NCI-H187 treated with DMSO at 0.1 percent for 48 hours (cell line): ENCODE measurements at regions not wholly inside any gene's neighbourhood (a gene's known extent, or its start where the extent isn't known, plus 50 kb on each side); places are given as distances from the start of the nearest gene placed in this dataset.

Experiments used
- DNase-seq: peaks from one replicate; lab custom pipeline; 2025; lab: John Stamatoyannopoulos, UW

- no peak for DNase-seq
These were observed 311.9 kb upstream of the JARID2 start for GRCh38 chr6:14934013-14934412.

GRCh38 chr6:14934844-14935243, 311.0 kb upstream of the JARID2 start:
- DNase-seq: no peak

- DNase-seq: no peak
These were observed 309.0 kb upstream of the JARID2 start for GRCh38 chr6:14936861-14937260.

- DNase-seq: no peak
These were observed 302.8 kb upstream of the JARID2 start for GRCh38 chr6:14943116-14943515.

GRCh38 chr6:14944593-14944992, 301.3 kb upstream of the JARID2 start:
- DNase-seq: no peak

- no peak for DNase-seq
These were observed 300.2 kb upstream of the JARID2 start for GRCh38 chr6:14945461-14946185.

GRCh38 chr6:14946753-14947152, 299.1 kb upstream of the JARID2 start:
- no peak for DNase-seq

- no peak for DNase-seq
These were observed 297.2 kb upstream of the JARID2 start for GRCh38 chr6:14948586-14949245.

- DNase-seq: no peak
These were observed 295.5 kb upstream of the JARID2 start for GRCh38 chr6:14950103-14950969.

- no peak for DNase-seq
These were observed 294.9 kb upstream of the JARID2 start for GRCh38 chr6:14950970-14951276.

- no peak for DNase-seq
These were observed 294.2 kb upstream of the JARID2 start for GRCh38 chr6:14951704-14952103.

GRCh38 chr6:14953836-14954235, 292.0 kb upstream of the JARID2 start:
- no peak for DNase-seq

- no peak for DNase-seq
These were observed 288.4 kb upstream of the JARID2 start for GRCh38 chr6:14957355-14958059.

- no peak for DNase-seq
These were observed 286.5 kb upstream of the JARID2 start for GRCh38 chr6:14959324-14959885.

- DNase-seq: no peak
These were observed 281.2 kb upstream of the JARID2 start for GRCh38 chr6:14964556-14965270.

- no peak for DNase-seq
These were observed 280.3 kb upstream of the JARID2 start for GRCh38 chr6:14965424-14966075.

- DNase-seq: no peak
These were observed 279.6 kb upstream of the JARID2 start for GRCh38 chr6:14966096-14966905.

- DNase-seq: no peak
These were observed 278.8 kb upstream of the JARID2 start for GRCh38 chr6:14966906-14967711.

GRCh38 chr6:14968056-14968637, 277.7 kb upstream of the JARID2 start:
- DNase-seq: no peak
